HG03378 (cell line): ENCODE measurements at regions not wholly inside any gene's neighbourhood (a gene's known extent, or its start where the extent isn't known, plus 50 kb on each side); places are given as distances from the start of the nearest gene placed in this dataset.

Experiments used
- ATAC-seq: cut with Tn5 transposase; IDR thresholded peaks from one replicate; pipeline ENCODE4 v1.9.1; 2021; ENCODE audit warnings: mild to moderate bottlenecking, moderate library complexity; ENCODE audit not compliant: unreplicated experiment

DNA sequence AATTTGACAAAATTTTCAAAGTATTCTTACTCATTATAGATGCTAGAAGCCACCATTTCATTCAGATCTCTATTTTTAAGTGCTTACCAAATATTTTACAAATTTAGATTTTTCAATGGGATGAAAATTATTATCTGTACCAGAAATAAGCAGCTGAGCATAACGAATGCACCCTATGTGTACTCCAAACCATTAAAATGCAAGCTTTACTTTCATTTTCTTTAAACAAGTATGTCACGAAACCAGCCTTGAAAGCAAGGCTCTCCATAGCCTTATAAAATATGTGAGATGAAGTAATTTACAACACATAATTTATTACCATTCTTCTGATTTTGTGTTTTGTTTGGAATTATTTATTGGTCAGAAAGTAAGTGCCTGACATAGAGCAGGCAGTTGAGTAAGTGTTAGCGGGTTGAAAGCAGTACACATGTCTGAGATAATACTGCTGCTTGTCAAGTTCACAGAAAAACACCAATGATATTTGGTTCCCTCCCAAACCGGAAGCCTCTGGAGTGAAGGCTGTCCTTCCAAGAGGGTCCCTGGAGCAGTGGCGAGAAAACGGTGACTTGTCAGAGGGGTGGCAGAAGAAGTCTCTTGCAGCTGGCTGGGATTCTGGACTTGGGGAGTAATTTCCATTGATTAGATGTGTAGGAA, 322.7 kb upstream of the PFKP start:
- no peak for ATAC-seq

GRCh38 chr10:2734603-2735002, 332.7 kb upstream of the PFKP start:
- ATAC-seq, result no peak

GRCh38 chr10:2733278-2733963, 333.9 kb upstream of the PFKP start:
- no peak for ATAC-seq

- no peak for ATAC-seq
Measured at GRCh38 chr10:2731940-2732339, 335.4 kb upstream of the PFKP start.

DNA sequence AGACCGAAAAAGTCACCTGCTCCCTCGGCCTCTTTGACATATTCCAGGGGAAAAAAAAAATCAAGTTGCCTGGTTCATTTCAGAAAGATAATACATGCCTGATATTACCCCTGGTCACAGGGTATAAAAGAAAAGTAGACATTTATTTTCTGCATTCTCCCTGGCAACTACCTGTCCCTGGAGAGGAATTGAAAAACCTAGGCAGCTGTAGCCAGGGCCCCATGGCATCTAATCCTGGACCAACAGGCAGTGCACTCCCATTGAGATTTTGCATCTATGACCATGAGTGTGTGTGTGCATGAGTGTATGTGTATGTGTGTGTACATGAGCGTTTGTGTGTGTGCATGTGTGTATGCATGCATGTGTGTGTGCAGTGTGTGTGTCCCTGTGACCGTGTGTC, 338.2 kb upstream of the PFKP start:
- ATAC-seq, result no peak

DNA sequence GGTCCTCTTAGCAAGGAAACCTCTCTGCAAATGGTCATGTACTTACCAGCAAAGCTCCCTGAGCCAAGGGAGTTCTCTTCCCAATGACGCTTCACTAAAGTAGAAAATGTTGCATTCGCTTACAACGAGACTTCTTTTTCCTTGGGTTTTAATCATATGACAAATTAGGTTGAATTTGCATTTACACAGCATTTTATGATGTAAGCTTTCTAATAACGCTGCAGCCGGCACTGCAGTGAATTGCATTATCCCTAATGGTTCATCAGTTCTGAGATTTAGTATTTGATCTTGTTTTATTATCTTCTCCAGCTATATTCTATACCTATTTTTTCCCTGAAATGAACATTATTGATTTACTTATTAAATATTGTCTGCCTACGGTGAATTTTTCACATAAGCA, 339.3 kb upstream of the PFKP start:
- ATAC-seq, result no peak

GRCh38 chr10:2716596-2716995, 350.8 kb upstream of the PFKP start:
- no peak for ATAC-seq

GRCh38 chr10:2714597-2714996, 352.8 kb upstream of the PFKP start:
- no peak for ATAC-seq

DNA sequence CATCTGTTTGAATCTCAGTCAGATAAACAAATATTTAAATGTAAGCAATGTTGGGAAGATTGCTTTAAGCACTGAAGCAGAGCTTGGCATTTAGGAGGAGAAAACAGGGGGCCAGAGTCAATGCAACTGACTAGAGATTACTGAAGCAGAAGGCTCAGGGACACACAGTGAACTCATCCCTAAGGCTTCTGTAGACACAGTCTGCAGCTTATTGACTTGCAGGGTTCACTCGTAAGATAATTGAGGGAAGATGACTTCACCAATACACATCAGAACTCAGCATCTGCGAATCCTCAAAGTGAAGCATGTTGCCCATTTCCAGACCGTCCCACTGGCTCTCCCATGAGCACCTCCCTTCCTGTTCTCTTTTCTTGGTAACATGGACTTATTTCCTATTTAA, 363.4 kb upstream of the PFKP start:
- ATAC-seq, result no peak

DNA sequence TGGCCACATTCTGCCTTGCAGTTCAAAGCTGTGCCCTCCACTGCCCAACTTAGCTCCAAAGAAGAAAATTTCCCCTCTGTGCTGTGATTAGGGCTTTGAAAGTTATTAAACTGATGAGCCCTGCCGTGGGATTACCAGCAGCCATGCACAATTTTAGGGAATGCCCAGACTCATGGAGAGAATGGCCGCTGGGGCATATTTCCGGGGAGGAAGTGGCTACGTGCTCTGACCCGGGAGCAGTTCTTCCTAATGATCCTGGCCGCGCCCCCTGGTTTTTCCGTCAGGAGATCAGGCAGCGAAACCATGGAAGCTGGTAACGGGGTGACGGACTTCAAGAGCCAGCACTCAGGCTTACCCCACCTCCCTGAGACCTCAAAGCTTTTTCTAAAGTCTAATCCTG, 365.5 kb upstream of the PFKP start:
- ATAC-seq, result no peak

DNA sequence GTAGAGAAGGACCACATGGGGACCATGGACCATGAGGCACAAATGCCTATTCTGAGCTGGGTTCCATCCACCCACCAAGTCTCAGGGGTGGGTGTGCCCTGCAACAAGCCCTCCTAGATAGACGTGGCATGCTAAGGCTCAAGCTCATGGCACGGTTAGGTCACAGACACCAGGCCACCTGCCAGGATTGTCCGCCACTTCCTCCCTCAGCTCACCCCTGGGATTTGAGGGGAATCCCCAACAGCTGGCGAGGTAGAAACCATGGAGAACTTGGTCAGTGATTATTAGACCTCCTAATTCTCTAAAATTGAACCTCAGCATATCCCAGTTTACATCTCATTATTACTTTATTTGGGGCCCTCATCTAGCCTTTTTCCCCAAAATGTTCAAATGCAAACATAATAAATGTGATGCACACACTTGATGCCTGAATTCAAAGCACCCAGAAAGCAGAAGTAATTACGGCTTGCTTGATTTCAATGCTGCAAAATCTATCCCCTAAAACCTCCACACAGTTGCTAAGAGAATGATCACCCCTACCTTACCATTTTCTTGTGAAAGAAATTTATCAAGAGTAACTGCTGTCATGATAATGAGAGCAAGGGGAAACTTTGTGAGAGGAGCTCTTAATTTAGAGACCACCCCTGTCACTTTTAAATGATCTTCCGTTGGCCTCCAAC, 366.6 kb upstream of the PFKP start:
- ATAC-seq, result peak; percentile 72

DNA sequence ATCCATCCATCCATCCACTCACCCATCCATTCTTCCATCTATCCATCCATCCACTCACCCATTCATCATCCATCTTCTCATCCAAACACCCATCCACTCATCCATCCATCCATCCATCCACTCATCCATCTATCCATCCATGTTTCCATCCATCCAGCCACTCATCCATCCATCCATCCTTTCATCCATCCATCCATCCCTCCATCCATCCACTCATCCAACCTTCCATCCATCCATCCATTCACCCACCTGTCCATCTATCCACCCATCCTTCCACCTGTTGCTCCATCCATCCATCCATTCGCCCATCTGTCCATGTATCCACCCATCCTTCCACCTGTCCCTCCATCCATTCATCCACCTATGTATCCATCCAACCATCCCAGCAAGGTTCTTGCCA, 378.4 kb upstream of the PFKP start:
- ATAC-seq, result no peak

DNA sequence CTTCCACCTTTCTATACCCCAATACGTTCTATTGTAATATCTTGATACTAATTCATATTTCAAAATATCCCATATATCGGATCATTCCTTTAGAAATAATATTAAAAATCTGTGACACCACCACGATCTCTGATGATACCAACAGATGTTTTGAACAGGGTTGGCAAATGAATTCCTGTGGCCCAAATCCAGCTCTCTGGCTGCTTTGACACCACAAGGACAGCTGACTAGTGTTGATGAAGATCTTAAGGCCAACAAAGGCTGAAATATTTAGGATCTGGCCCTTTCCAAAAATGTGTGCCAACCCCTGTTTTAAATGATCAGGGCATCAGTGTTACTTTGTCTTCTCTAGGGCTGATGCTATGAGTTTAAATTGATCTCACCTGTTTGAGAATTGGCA, 380.7 kb upstream of the PFKP start:
- no peak for ATAC-seq

DNA sequence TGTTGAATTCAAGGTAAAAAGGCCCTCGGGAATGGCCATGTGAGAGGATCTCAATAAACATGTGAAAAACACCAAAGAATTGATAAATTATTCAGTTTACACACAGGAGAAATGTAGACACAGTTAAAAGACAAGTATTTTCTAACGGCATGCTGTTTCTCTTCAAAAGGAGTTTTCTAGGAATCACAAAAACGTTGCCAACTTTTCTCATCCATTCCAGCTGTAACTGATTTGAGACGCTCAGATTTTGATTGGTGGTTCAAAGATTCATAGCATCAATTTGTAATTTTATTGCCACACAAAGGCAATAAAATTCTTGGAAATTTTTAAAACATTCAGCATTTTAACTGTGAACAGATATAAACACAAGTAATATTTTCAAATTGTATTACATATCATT, 384.9 kb upstream of the PFKP start:
- no peak for ATAC-seq

GRCh38 chr10:2681891-2682290, 385.5 kb upstream of the PFKP start:
- no peak for ATAC-seq

GRCh38 chr10:2680821-2681220, 386.5 kb upstream of the PFKP start:
- no peak for ATAC-seq

DNA sequence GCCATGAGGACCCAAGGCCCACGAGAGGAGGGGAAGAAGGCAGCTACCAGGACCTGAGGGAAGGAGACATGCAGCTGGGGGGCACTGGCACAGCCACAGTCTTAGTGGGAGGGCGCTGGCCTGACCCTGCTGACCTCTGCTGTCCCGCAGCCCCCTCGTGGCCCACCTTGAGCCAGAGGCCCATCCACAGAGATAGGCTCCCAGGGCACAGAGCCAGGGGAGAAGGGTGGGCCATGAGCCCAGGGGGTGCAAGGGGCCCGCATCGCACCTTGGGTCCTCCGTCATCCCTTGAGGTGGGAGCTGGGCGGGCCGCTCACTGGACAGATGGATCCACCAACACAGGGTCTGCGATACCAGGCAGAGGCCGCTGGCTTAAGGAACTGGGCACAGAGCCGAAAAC, 387.7 kb upstream of the PFKP start:
- no peak for ATAC-seq

- no peak for ATAC-seq
Measured at GRCh38 chr10:2676455-2676854, 390.9 kb upstream of the PFKP start.

DNA sequence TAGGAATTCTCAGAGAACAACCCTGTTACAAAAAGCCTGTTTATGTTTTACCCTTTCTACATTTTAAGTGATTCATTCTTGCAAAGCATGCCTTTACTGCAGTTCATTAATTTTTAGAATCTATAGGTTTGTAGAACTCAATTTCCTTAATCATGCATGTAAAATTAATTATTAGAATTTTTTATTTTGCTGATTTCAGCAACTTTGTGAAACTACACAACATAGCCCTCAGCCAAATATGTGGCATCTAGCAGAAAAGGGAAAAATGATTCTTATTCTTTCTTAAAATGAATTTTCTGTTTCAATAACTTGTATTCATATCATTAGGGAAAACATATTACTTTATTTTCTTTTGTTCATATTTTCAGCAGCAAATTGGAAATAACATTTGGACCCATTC, 392.9 kb upstream of the PFKP start:
- no peak for ATAC-seq

DNA sequence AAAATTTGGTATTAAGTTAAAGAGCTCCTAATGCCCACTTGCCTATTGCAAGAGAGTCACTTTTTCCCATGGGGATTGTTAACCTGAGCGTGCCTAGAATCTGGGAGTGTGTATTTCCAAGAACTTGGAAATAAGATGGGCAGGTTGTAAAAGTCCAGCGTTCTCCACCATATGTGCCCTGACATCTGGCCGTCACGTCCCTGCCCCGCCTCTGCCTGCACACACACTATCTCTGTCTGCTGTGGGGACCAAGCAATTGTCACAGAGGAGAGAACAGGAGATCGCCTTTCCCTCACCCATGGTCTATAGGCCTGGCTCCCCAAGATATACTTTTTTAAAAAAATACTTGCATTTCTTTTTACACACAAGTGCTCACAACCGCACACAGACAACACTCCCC, 396.5 kb upstream of the PFKP start:
- ATAC-seq, result no peak

DNA sequence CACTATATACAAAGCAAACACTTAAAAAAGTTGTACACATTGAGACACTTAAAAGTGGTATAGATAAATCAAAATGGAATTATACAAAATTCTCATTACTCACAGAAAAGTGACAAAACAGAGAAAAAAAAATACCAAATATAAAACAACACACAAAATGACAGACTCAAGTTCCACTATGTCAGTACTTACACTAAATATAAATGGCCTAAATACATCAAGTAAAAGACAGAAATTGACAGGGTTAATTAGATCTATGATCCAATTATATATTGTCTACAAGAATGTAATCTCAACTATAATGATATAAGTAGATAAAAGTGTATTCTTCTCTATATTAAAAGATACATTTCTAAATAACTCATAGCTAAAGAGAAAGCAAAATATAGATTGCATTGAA, 401.6 kb upstream of the PFKP start:
- no peak for ATAC-seq

- ATAC-seq, result no peak
Measured at GRCh38 chr10:2660276-2660675, 407.1 kb upstream of the PFKP start.
